Gastrocnemius medialis (tissue), 4 donors: ENCODE measurements at regions not wholly inside any gene's neighbourhood (a gene's known extent, or its start where the extent isn't known, plus 50 kb on each side); places are given as distances from the start of the nearest gene placed in this dataset.

Experiments used
- POLR2A ChIP-seq, 2 donors: fragments of 450-650 bp; IDR thresholded peaks; one replicate each; pipeline ENCODE4 v1.6.1; 2017; ENCODE audit warnings: antibody characterized with exemption in 2 of 2, mild to moderate bottlenecking in 2 of 2, moderate library complexity in 2 of 2
- TF ChIP-seq, protein P1 (sequence below), 5 experiments: fragments of 450-650 bp in 3 of 5; fragments of 200-600 bp in 2 of 5; sonication (generic) in 2 of 5; IDR thresholded peaks in 4 of 5; conservative IDR thresholded peaks in 1 of 5; 1 replicate in 4 of 5; 2 replicates in 1 of 5; pipeline ENCODE4 v1.5.1; 2016 to 2019; ENCODE audit warnings: antibody characterized with exemption in 5 of 5, mild to moderate bottlenecking in 3 of 5, moderate library complexity in 3 of 5

DNA sequence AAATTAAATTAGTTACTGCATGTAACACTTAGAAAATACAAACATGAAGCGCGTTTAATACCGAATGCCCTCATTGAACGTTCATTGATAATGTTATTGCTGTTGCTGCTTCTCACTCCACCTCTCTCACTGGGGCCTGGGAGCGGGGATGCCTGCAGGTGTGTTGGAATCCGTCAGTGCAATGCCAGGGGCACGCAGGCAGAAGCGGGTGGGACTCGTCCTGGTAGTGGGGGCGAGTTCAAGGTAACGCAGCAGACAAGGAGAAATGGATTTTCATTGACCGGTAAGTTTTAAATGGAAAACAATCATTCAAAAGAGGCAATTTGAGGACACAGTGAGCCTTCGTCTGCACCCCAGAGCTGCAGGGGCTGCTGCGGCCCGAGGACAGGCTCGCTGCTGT, 71.2 kb upstream of the AFDN start:
- TF ChIP-seq, protein P1, sequence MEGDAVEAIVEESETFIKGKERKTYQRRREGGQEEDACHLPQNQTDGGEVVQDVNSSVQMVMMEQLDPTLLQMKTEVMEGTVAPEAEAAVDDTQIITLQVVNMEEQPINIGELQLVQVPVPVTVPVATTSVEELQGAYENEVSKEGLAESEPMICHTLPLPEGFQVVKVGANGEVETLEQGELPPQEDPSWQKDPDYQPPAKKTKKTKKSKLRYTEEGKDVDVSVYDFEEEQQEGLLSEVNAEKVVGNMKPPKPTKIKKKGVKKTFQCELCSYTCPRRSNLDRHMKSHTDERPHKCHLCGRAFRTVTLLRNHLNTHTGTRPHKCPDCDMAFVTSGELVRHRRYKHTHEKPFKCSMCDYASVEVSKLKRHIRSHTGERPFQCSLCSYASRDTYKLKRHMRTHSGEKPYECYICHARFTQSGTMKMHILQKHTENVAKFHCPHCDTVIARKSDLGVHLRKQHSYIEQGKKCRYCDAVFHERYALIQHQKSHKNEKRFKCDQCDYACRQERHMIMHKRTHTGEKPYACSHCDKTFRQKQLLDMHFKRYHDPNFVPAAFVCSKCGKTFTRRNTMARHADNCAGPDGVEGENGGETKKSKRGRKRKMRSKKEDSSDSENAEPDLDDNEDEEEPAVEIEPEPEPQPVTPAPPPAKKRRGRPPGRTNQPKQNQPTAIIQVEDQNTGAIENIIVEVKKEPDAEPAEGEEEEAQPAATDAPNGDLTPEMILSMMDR (IDR thresholded peaks at IDR 0.05 in 4 of 5, conservative IDR thresholded peaks at IDR 0.05 in 1 of 5), result no peak
- TF ChIP-seq POLR2A (IDR thresholded peaks at IDR 0.05), result no peak
